ENCODE measurements at regions not wholly inside any gene's neighbourhood (a gene's known extent, or its start where the extent isn't known, plus 50 kb on each side); places are given as distances from the start of the nearest gene placed in this dataset.
"Not testable (repeated sequence)": the region's sequence is repeated elsewhere in the genome, so short reads cannot be mapped to it uniquely, and the experiment has no call there.

GRCh38 chr19:56973713-56974555, 133.4 kb upstream of the PEG3 start:
- H3K4me1 Mint-ChIP-seq, result no peaks in the 10 kb centered on the region
- peaks cover 16% of the 10 kb centered on the region for H3K36me3 Mint-ChIP-seq (ENCODE audit: low read depth)
- H3K9me3 Mint-ChIP-seq, result peaks cover 18% of the 10 kb centered on the region
- no peaks in the 10 kb centered on the region for H3K27me3 Mint-ChIP-seq (ENCODE audit: low read depth)
- H3K27ac Mint-ChIP-seq (ENCODE audit: unreplicated experiment), result no peak overlapping the region
- no peak for DNase-seq (ENCODE audit: low read depth, low spot score)
- TF ChIP-seq CTCF (conservative IDR thresholded peaks at IDR 0.05), result no peak
- H3K4me3 Mint-ChIP-seq, result no peak overlapping the region

- peaks cover 16% of the 10 kb centered on the region for H3K9me3 Mint-ChIP-seq
- no peak for TF ChIP-seq CTCF (conservative IDR thresholded peaks at IDR 0.05)
These were observed 134.2 kb upstream of the PEG3 start for GRCh38 chr19:56974556-56975207.

GRCh38 chr19:56976300-56976699, 135.8 kb upstream of the PEG3 start:
- H3K4me1 Mint-ChIP-seq, result no peaks in the 10 kb centered on the region
- peaks cover 11% of the 10 kb centered on the region for H3K36me3 Mint-ChIP-seq (ENCODE audit: low read depth)
- peaks cover 20% of the 10 kb centered on the region for H3K9me3 Mint-ChIP-seq
- no peak overlapping the region for H3K27ac Mint-ChIP-seq (ENCODE audit: unreplicated experiment)
- H3K27me3 Mint-ChIP-seq (ENCODE audit: low read depth), result no peaks in the 10 kb centered on the region
- no peak overlapping the region for H3K4me3 Mint-ChIP-seq
- no peak for DNase-seq (ENCODE audit: low read depth, low spot score)
- no peak for TF ChIP-seq CTCF (conservative IDR thresholded peaks at IDR 0.05)

More at GRCh38 chr19:56974556-56975207, 134.2 kb upstream of the PEG3 start:
- H3K4me1 Mint-ChIP-seq, result no peaks in the 10 kb centered on the region
- DNase-seq (ENCODE audit: low read depth, low spot score), result no peak
- H3K4me3 Mint-ChIP-seq, result no peak overlapping the region
- peaks cover 13% of the 10 kb centered on the region for H3K36me3 Mint-ChIP-seq (ENCODE audit: low read depth)
- no peak overlapping the region for H3K27ac Mint-ChIP-seq (ENCODE audit: unreplicated experiment)
- H3K27me3 Mint-ChIP-seq (ENCODE audit: low read depth), result no peaks in the 10 kb centered on the region

- Mint-ChIP-seq H3K36me3 (ENCODE audit: low read depth) (peaks cover 11% of the 10 kb centered on the region), H3K9me3 (peaks cover 23% of the 10 kb centered on the region), H3K4me3 (no peak overlapping the region), H3K27me3 (ENCODE audit: low read depth) (no peaks in the 10 kb centered on the region), H3K4me1 (no peaks in the 10 kb centered on the region), H3K27ac (ENCODE audit: unreplicated experiment) (no peak overlapping the region)
- no peak for DNase-seq (ENCODE audit: low read depth, low spot score)
- no peak for TF ChIP-seq CTCF (conservative IDR thresholded peaks at IDR 0.05)
These were observed 136.7 kb upstream of the PEG3 start for GRCh38 chr19:56976995-56977906.

- no peaks in the 10 kb centered on the region for H3K27me3 Mint-ChIP-seq (ENCODE audit: low read depth)
- no peak overlapping the region for H3K27ac Mint-ChIP-seq (ENCODE audit: unreplicated experiment)
- DNase-seq (ENCODE audit: low read depth, low spot score), result no peak
- TF ChIP-seq CTCF (conservative IDR thresholded peaks at IDR 0.05), result no peak
- peaks cover 25% of the 10 kb centered on the region for H3K9me3 Mint-ChIP-seq
- H3K36me3 Mint-ChIP-seq (ENCODE audit: low read depth), result peaks cover 11% of the 10 kb centered on the region
- no peaks in the 10 kb centered on the region for H3K4me1 Mint-ChIP-seq
- H3K4me3 Mint-ChIP-seq, result no peak overlapping the region
These were observed 137.6 kb upstream of the PEG3 start for GRCh38 chr19:56978023-56978565.

GRCh38 chr19:56980326-56980725, 139.5 kb upstream of the USP29 start:
- H3K36me3 Mint-ChIP-seq (ENCODE audit: low read depth), result peaks cover 12% of the 10 kb centered on the region
- H3K9me3 Mint-ChIP-seq, result peaks cover 24% of the 10 kb centered on the region
- H3K4me3 Mint-ChIP-seq; H3K4me1 Mint-ChIP-seq; H3K27ac Mint-ChIP-seq (ENCODE audit: unreplicated experiment); H3K27me3 Mint-ChIP-seq (ENCODE audit: low read depth); DNase-seq (ENCODE audit: low read depth, low spot score): not testable (repeated sequence)

All from neural crest cell (in vitro differentiated cells).